Activated CD4-positive, alpha-beta T cell treated with anti-CD3 and anti-CD28 coated beads, Interleukin-2, amount 50 U/mL, for 24 hours (primary cell): ENCODE measurements at regions not wholly inside any gene's neighbourhood (a gene's known extent, or its start where the extent isn't known, plus 50 kb on each side); places are given as distances from the start of the nearest gene placed in this dataset.

Source experiments
- DNase-seq, 2 donors: peaks; one replicate each; pipeline ENCODE4 v3.0.0-alpha.2; 2020; ENCODE audit warnings: low read depth in 1 of 2, low spot score in 1 of 2

DNA sequence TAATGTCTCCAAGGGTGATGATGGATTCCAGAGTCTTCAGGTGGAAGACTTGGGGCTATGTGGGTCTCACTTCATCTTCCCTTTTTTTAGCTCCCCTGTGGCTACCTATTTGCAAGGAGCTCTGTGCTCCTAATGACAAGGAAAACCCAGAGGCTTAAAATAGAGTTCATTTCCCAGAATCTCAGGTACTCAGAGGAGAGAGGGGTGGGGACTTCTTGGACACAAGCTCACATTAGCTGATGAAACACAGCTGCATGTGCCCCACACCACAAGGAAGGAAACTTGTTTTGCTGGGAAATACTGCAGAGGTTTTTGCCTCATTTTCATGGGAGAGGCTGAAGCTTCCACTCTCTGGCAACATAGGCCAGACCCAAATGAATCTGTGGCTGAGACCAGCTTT lies 138.6 kb upstream of the SLC1A4 start:
- no peak for DNase-seq

GRCh38 chr2:64852771-64853241 lies 136.4 kb upstream of the SLC1A4 start:
- no peak for DNase-seq

DNA sequence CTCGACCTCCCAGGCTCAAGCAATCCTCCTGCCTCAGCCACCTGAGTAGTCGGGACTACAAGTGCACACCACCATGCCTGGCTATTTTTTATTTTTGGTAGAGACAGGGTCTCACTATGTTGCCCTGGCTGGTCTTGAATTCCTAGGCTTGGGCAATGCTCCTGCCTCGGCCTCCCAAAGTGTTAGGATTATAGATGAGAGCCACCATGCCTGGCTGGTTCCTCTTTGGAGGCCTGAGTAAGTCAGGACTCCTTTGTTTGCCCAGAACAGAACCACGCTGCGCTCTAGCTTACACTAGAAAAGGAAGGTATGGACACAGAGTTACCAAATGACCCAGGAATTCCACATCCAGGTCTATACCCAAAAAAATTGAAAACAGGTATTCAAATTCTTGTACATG lies 135.9 kb upstream of the SLC1A4 start:
- DNase-seq = no peak

DNA sequence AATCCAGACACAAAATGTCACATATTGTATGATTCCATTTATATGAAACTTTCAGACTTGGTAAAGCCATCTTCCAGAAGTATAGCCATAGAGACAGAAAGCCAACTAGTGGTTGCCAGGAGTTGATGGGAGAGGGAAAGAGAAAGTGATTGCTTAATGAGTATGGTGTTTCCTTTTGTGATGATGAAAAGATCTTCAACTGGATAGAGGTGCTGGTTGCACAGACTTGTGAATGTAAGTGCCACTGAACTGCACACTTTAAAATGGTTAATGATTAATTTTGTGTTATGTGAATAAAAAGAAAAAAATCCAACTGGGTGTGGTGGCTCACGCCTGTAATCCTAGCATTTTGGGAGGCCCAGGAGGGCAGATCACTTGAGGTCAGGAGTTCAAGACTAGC lies 135.3 kb upstream of the SLC1A4 start:
- no peak for DNase-seq

DNA sequence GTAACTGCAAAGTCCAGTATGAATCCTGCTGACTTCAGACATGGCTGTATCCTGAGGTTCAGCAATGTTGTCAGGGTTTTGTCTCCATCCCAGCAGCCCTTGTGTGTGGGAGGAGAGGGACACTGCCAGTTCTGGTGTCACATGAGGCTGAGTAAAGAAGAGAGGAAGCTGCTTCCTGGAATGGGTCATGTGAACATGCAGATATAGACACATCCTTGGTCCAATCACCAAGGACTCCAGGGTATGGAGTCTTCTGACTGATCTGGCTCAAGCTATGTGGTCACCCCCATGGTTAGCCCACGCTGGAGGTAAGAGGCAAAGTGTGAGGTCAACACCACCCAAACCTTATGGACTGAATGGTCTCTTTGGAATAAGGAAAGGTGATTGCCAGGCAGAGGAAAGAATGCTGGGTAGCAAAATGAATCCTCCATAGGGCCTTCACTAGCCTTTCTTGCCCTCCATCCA lies 134.4 kb upstream of the SLC1A4 start:
- DNase-seq = no peak

- DNase-seq = no peak
Measured at GRCh38 chr2:64857581-64858471, 131.4 kb upstream of the SLC1A4 start.

DNA sequence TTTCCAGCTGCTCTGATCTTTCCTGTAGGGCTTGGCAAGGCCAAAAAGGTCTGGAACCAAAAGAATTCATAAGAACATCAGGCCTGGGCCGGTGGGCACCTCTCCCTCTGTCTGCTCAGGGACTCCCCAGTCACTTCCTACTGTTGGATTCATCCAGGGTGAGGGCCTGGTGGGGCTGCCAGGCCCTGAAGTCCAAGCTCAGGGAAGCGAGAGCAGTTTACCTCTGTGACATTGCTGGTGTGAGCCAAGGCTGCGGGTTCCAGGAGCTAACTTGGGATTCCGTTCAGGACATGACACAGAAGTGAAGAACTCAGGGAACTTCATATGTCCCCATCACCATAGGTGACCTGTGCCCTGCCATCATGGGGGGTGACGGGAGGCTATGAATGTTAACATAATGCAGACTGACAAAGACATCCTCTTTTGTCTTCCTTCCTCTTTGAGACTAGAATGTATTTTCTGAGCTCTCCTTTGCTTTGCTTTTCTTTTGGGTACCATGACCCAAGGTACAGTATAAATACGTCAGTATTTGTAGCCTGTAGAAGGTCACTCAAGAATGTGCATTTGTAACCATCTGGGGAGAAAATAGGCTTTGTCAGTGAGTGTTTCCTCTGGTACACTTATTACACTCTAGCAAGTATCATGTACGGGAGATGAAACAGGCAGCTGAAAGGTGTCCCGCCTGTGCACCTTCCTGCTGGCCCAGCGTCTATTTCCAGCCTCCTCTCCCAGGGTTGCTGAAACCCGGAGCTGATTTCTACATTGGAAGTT lies 130.5 kb upstream of the SLC1A4 start:
- DNase-seq = no peak

DNA sequence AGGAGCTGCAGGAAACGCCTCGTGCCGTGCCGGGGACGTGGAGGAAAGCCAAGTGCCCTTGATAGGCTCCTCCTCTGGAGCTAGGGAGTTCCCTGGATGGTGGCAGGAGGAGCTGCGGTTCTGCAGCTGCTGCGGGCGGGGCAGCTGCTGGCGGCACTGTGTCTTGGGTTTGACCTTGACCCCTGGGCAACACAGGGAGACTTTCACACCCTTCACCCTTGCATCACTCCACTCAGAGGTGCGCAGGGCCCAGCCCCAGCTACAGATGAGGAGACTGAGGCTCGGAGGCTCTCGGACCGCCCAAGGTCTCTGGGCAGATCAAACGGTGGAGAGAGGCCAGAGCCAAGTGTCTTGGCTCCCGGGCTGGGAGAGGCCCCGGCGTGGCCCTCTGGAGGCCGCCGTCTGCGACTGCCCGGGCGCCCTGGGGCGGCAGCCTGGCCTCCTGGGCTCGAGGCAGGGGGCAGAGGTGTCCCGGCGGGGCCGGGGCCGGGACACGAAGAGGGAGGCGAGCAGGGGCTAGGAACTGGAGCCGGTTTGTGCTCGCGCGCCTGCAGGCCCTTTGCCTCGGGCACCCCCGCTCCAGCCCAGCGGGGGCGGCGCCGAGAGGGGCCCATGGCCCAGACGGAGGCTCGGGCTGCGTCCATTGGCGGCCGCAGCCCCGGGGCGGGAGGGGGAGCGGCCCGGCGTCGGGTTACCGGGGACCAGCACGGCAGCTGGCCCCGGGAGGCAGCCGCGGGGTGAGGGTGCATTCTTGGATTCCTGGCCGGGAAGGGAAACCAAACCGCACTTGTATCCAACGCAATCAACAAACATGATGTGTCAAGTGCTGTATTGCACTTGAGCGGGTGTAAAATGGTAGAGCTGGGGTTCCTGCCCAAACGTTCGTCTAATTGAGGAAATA lies 129.6 kb upstream of the SLC1A4 start:
- no peak for DNase-seq

DNA sequence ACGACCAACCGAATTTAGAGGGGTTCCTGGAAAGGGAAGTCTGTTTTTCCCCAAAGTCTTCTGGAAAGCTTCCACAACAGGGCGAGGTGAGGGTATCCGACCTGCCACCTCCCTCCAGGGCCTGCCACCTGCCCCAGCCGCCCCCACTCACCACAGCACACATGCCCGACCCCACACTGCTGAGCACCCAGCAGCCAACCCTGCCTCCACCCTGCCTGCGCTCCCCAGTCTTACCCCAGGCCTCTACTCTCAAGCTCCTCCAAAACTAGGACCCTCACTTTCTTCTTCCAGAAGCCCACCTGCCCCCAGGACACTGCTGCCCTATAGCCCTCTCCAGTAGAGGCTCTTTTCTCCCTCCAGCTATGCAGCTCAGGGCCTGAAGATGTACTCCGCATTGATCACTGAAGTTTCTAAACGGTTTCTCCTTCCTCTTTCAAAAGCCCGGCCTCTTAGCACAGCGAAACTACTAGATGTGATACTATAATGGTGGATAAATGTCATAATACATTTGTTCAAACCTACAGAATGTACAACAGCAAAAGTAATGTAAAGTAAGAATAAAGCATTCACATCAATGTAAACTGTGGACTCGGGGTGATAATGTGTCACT lies 128.8 kb upstream of the SLC1A4 start:
- no peak for DNase-seq

GRCh38 chr2:64860936-64861335 lies 128.3 kb upstream of the SLC1A4 start:
- DNase-seq = no peak

- DNase-seq = no peak
Measured at GRCh38 chr2:64861452-64862397, 127.5 kb upstream of the SLC1A4 start.

GRCh38 chr2:64862623-64863022 lies 126.6 kb upstream of the SLC1A4 start:
- DNase-seq = no peak

DNA sequence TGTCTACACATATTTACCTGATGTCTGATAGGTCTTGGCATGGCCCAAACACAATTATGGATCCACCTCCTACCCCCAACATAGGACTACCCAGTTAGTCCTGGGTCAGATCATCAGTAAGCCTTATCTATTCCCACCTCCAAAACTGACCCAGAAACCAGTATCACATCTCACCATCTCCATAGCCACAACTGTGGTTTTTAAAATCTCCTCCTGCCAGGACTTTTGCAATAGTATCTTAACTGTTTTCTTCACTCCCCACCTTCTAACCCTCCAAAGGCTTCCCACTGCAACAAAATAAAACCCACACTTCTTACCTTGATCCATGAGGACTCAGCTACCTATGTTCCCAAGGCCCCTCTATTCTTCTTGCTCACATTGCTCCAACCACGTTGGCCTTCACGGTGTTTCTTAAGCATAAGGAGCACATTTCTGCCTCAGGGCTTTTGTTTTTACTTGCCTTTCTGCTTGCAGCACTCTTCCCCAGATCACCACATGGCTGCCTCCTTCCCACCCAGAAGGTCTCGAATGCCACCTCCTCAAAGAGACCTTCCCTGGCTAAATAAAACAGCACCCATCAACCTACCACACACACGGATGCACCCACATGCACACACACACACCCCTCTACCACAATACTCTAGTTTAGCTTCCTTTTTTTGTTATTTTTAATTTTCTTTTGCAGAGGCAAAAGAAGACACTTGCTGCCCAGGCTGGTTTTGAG lies 125.9 kb upstream of the SLC1A4 start:
- no peak for DNase-seq

GRCh38 chr2:64865073-64865830 lies 123.9 kb upstream of the SLC1A4 start:
- DNase-seq = peak; percentile 39 to 46

- no peak for DNase-seq
Measured at GRCh38 chr2:64865831-64866345, 123.3 kb upstream of the SLC1A4 start.

GRCh38 chr2:64866797-64867196 lies 122.4 kb upstream of the SLC1A4 start:
- DNase-seq = no peak

DNA sequence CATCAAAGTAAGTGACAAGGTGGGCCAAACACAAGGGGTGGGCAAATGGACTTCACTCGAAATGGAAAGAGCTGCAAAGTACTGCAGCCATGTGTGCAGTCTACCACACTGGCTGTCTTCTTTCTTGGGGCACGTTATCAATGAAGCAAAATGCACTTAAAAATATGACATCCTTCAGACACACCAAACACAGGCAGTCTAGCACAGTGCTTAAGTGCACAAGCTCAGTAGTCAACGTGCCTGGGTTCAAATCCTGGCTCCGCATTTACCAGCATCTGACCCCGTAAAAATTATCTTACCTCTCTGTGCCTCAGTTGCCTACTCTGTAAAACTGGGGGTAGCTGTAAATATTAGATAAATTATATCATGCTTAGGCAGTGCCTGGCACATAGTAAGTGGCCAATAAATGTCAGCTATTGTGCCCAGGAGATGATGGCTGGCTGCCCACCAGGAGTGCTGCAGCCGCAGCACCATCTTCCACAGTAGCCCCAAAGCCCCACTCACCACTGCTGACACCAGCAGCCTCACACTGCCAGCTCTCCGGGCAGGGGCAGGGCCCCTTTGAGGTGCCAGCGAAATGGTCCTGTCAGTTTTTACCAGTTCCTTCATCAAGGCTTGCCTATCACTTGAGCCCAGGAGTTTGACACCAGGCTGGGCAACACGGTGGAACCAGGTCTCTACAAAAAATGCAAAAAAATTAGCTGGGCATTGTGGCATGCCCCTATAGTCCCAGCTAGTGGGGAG lies 121.8 kb upstream of the SLC1A4 start:
- DNase-seq = no peak
